ENCODE measurements at regions not wholly inside any gene's neighbourhood (a gene's known extent, or its start where the extent isn't known, plus 50 kb on each side); places are given as distances from the start of the nearest gene placed in this dataset.

- no peak for TF ChIP-seq CTCF (IDR thresholded peaks at IDR 0.05)
- no peak for TF ChIP-seq POLR2A (IDR thresholded peaks at IDR 0.05)
Measured at GRCh38 chr5:73388740-73389139, 59.8 kb downstream of the FOXD1 start.

Data from Peyer's patch (tissue), 4 donors.